Panc1 (cell line): ENCODE measurements at regions not wholly inside any gene's neighbourhood (a gene's known extent, or its start where the extent isn't known, plus 50 kb on each side); places are given as distances from the start of the nearest gene placed in this dataset.

ENCODE experiments used
- ATAC-seq: fragments of 200-7000 bp; cut with Tn5 transposase; 2 replicates; pipeline ENCODE4 v1.9.1; 2020; ENCODE audit warnings: mild to moderate bottlenecking, moderate library complexity
- BruUV-seq: library from RNA; stranded (reverse); fragments of 400-500 nt; replicated peaks from 2 replicates; lab custom pipeline; 2021; lab: Mats Ljungman, UMichigan
- CTCF ChIA-PET: fragments of 300-600 bp; sonication (Branson Sonifier 250); formaldehyde crosslinking; loops from one replicate; lab custom pipeline; 2022; ENCODE audit warnings: antibody characterized with exemption; lab: Charles Lee
- POLR2A ChIA-PET: fragments of 300-600 bp; sonication (Branson Sonifier 250); formaldehyde crosslinking; loops from one replicate; lab custom pipeline; 2022; ENCODE audit warnings: antibody characterized with exemption; lab: Charles Lee
- DNase-seq: peaks from one replicate; pipeline ENCODE4 v3.0.0-alpha.2; 2010; ENCODE audit warnings: low read depth, low spot score
- H3K27ac ChIP-seq: 2 replicates; pipeline ENCODE4 v1.5.1; 2011; ENCODE audit warnings: mild to moderate bottlenecking, low read length, inconsistent platforms
- H3K27me3 ChIP-seq: fragments of 200-500 bp; sonication (Bioruptor generic); 2 replicates; pipeline ENCODE4 v1.6.0; 2014; ENCODE audit warnings: low read length, inconsistent platforms; ENCODE audit not compliant: control insufficient read depth, insufficient read depth
- H3K36me3 ChIP-seq: fragments of 200-500 bp; sonication (Bioruptor generic); 2 replicates; pipeline ENCODE4 v1.5.1; 2014; ENCODE audit warnings: inconsistent platforms, mild to moderate bottlenecking, low read length, moderate library complexity; ENCODE audit not compliant: control insufficient read depth, insufficient read depth
- H3K4me1 ChIP-seq: 2 replicates; pipeline ENCODE4 v1.5.1; 2011; ENCODE audit warnings: inconsistent platforms, mild to moderate bottlenecking, low read length, moderate library complexity; ENCODE audit not compliant: control insufficient read depth, insufficient read depth
- H3K4me3 ChIP-seq, 2 experiments: 2 replicates each; pipeline ENCODE4 v1.5.1; 2011 to 2012; ENCODE audit warnings: low read depth in 2 of 2, low read length in 2 of 2, mild to moderate bottlenecking in 2 of 2, inconsistent platforms in 1 of 2, moderate library complexity in 1 of 2
- H3K9me3 ChIP-seq: fragments of 200-500 bp; sonication (Bioruptor generic); 2 replicates; pipeline ENCODE4 v1.5.1; 2014; ENCODE audit warnings: low read depth, mild to moderate bottlenecking, inconsistent platforms, low read length, moderate library complexity; ENCODE audit not compliant: control insufficient read depth, insufficient read depth
- POLR2AphosphoS5 ChIP-seq: IDR thresholded peaks from 2 replicates; pipeline ENCODE4 v1.6.1; 2012; ENCODE audit warnings: mild to moderate bottlenecking, low read depth, low read length, moderate library complexity
- SIN3A ChIP-seq: IDR thresholded peaks from 2 replicates; pipeline ENCODE4 v1.6.1; 2012; ENCODE audit warnings: low read depth, mild to moderate bottlenecking, low read length, moderate library complexity, borderline replicate concordance; ENCODE audit not compliant: insufficient read depth
- TCF7L2 ChIP-seq: IDR thresholded peaks from 2 replicates; pipeline ENCODE4 v1.6.1; 2011; ENCODE audit warnings: mild to moderate bottlenecking, low read depth, low read length, inconsistent platforms
- in situ Hi-C: cut with HindIII; loops from 2 replicates; pipeline ENCODE4 v1.10.0; 2016; ENCODE audit warnings: low sequenced_read_pairs, low pct_unique_long_range_greater_than_20kb
- intact Hi-C: fragments of 100-400 bp; cut with micrococcal nuclease; formaldehyde crosslinking; loops from one replicate; pipeline ENCODE4 v1.10.0; 2022; ENCODE audit not compliant: unreplicated experiment
- TF ChIP-seq, protein P1 (sequence below), 2 experiments: IDR thresholded peaks; 2 replicates each; pipeline ENCODE4 v1.6.1; 2011 to 2012; ENCODE audit warnings: low read depth in 2 of 2, control low read depth in 1 of 2, low read length in 1 of 2, mild to moderate bottlenecking in 1 of 2, moderate library complexity in 1 of 2; ENCODE audit not compliant: insufficient read depth in 1 of 2
- TF ChIP-seq, protein P2 (sequence below): fragments of 450-650 bp; IDR thresholded peaks from 2 replicates; pipeline ENCODE4 v1.5.1; 2017; ENCODE audit warnings: mild to moderate bottlenecking

DNA sequence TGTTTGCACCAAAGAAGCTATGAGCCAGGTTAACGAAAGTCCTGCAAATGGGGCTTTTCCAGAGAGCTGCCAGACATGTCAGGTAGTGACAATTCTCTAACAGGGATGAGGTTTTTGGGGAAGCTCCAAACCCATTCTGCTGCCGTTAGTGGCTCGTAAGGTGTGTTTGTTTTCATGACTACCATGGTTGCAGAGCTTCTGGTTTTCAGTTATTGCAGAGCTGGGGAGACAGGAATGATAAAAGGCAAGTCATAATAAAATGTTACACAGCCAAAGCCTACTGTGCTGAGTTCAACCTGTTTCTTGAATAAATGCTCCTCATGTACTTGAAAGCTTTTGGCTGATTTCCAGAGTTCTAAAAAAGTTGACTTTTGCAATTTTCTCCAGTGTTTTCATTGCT, 209.2 kb upstream of the STK17B start:
- CTCF ChIA-PET: no interaction called here
- no peak for ATAC-seq
- no peaks in the 10 kb centered on the region for H3K36me3 ChIP-seq

DNA sequence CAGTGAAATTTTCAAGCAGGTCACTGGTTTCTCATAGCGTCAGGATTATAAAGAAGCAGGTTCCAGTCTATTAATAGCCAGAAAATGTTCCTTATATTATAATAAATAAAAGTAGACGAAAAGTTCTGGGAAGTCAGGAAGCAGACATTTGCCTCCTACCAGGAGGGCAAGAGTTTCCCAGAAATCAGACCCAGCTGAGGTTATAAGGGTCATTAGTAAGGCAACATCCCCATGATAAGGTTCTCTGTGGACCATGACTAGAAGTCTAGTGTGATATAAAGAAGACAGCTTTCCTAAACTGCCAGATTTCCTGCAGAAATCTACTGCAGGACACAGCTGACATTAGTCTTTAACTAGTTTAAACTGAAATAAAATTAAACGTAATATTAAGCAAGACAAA, 210.1 kb upstream of the STK17B start:
- no peak for ATAC-seq
- CTCF ChIA-PET: no interaction called here
- BruUV-seq: no TSS peak
- H3K27me3 ChIP-seq: no peaks in the 10 kb centered on the region
- no peak overlapping the region for H3K4me3 ChIP-seq
- in situ Hi-C loops: no loop called here
- no peaks in the 10 kb centered on the region for H3K36me3 ChIP-seq
- POLR2A ChIA-PET: no interaction called here
- intact Hi-C loops: no loop called here
- H3K4me1 ChIP-seq: no peaks in the 10 kb centered on the region
- TF ChIP-seq, protein P1, sequence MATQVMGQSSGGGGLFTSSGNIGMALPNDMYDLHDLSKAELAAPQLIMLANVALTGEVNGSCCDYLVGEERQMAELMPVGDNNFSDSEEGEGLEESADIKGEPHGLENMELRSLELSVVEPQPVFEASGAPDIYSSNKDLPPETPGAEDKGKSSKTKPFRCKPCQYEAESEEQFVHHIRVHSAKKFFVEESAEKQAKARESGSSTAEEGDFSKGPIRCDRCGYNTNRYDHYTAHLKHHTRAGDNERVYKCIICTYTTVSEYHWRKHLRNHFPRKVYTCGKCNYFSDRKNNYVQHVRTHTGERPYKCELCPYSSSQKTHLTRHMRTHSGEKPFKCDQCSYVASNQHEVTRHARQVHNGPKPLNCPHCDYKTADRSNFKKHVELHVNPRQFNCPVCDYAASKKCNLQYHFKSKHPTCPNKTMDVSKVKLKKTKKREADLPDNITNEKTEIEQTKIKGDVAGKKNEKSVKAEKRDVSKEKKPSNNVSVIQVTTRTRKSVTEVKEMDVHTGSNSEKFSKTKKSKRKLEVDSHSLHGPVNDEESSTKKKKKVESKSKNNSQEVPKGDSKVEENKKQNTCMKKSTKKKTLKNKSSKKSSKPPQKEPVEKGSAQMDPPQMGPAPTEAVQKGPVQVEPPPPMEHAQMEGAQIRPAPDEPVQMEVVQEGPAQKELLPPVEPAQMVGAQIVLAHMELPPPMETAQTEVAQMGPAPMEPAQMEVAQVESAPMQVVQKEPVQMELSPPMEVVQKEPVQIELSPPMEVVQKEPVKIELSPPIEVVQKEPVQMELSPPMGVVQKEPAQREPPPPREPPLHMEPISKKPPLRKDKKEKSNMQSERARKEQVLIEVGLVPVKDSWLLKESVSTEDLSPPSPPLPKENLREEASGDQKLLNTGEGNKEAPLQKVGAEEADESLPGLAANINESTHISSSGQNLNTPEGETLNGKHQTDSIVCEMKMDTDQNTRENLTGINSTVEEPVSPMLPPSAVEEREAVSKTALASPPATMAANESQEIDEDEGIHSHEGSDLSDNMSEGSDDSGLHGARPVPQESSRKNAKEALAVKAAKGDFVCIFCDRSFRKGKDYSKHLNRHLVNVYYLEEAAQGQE (IDR thresholded peaks at IDR 0.05; ENCODE audit: insufficient read depth in 1 of 2, low read depth in 2 of 2, low read length in 1 of 2): no peak
- TF ChIP-seq SIN3A: no peak
- TF ChIP-seq TCF7L2: no peak
- TF ChIP-seq, protein P2, sequence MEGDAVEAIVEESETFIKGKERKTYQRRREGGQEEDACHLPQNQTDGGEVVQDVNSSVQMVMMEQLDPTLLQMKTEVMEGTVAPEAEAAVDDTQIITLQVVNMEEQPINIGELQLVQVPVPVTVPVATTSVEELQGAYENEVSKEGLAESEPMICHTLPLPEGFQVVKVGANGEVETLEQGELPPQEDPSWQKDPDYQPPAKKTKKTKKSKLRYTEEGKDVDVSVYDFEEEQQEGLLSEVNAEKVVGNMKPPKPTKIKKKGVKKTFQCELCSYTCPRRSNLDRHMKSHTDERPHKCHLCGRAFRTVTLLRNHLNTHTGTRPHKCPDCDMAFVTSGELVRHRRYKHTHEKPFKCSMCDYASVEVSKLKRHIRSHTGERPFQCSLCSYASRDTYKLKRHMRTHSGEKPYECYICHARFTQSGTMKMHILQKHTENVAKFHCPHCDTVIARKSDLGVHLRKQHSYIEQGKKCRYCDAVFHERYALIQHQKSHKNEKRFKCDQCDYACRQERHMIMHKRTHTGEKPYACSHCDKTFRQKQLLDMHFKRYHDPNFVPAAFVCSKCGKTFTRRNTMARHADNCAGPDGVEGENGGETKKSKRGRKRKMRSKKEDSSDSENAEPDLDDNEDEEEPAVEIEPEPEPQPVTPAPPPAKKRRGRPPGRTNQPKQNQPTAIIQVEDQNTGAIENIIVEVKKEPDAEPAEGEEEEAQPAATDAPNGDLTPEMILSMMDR: no peak
- no peak for TF ChIP-seq POLR2AphosphoS5
- DNase-seq: no peak
- H3K9me3 ChIP-seq: no peaks in the 10 kb centered on the region
- no peak overlapping the region for H3K27ac ChIP-seq

More for the DNA sequence above, 209.2 kb upstream of the STK17B start:
- DNase-seq: no peak
- intact Hi-C loops: no loop called here
- no peak overlapping the region for H3K4me3 ChIP-seq
- H3K9me3 ChIP-seq: no peaks in the 10 kb centered on the region
- TF ChIP-seq POLR2AphosphoS5: no peak
- TF ChIP-seq, protein P2: no peak
- TF ChIP-seq, protein P1 (IDR thresholded peaks at IDR 0.05; ENCODE audit: insufficient read depth in 1 of 2, low read depth in 2 of 2, low read length in 1 of 2): no peak
- no peak for TF ChIP-seq TCF7L2
- TF ChIP-seq SIN3A: no peak
- H3K4me1 ChIP-seq: no peaks in the 10 kb centered on the region
- no peak overlapping the region for H3K27ac ChIP-seq
- no TSS peak for BruUV-seq
- in situ Hi-C loops: no loop called here
- no peaks in the 10 kb centered on the region for H3K27me3 ChIP-seq
- POLR2A ChIA-PET: no interaction called here
